GM18505 (cell line): ENCODE measurements at regions not wholly inside any gene's neighbourhood (a gene's known extent, or its start where the extent isn't known, plus 50 kb on each side); places are given as distances from the start of the nearest gene placed in this dataset.
A peak's percentile ranks its signal among the peaks of the same experiment; 100 is the strongest.

ENCODE experiments used
- ATAC-seq: cut with Tn5 transposase; IDR thresholded peaks from one replicate; pipeline ENCODE4 v1.9.1; 2021; ENCODE audit not compliant: unreplicated experiment
- POLR2A ChIP-seq: IDR thresholded peaks from 4 replicates; pipeline ENCODE4 v1.6.1; 2011; ENCODE audit warnings: borderline replicate concordance; ENCODE audit not compliant: insufficient read depth, insufficient read length; ENCODE audit errors: extremely low read depth

DNA sequence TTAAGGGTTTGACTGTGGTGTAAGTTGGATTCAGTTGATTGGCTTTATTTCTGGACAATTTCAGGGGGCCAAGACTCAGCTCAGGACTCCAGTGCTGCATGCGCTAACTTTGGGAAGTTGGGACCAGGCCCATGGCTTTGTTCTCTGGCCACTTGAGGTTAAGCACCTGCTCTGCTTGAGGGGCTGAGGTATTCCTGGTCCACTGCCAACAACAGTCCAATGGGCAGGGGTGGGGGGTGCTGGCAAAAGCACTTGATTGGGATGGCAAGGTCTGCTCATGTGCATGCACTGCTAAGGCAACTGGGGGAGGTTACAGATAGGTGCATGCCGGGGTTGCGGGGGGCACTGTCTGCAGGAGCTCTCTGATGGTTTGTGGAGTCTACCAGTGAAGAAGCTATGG lies 52.6 kb upstream of the ASB17 start:
- no peak for ATAC-seq

GRCh38 chr1:75985827-75986226 lies 53.6 kb upstream of the ASB17 start:
- peak; percentile 92 for ATAC-seq
- TF ChIP-seq POLR2A: no peak

More for the DNA sequence above, 52.6 kb upstream of the ASB17 start:
- no peak for TF ChIP-seq POLR2A

DNA sequence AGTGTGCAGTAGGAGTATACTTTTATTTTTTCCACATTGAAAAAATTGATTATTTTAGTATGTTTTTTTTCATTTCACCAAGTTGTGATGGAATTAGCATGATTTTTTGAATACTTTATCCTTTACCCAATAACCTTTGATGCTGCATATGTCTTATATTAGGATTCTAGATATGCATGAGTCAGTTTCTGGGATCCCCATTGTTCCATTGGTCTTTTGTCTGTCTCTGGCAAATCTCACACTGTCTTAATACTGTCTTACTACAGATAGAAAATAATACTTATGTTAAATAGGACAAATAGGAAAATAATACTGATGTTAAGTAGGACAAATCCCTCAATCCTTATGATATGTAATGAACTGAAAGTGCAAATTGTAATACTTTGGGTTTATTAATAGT lies 54.3 kb upstream of the ASB17 start:
- ATAC-seq: no peak
- no peak for TF ChIP-seq POLR2A

DNA sequence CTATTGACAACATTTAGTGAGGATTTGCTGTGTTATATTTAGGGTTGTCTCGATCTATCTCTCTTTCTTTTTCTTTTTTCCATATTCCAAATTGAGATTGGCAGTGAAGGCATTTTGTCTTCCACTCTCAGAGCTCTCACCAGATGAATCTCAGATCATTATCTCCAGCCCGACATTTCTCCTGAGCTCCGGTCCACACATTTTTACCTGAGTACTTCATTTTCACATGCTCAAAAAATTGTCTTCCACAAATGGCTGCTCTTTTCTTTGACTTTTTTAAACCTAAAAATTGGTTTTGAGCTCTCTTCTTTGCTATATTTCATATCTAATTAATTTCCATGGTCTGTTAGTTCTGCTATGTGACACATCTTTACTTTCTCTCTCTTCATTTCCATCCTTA lies 56.9 kb upstream of the ASB17 start:
- no peak for TF ChIP-seq POLR2A
- ATAC-seq: no peak

- no peak for TF ChIP-seq POLR2A
- no peak for ATAC-seq
Observed at GRCh38 chr1:75990686-75991085, 58.5 kb upstream of the ASB17 start.

GRCh38 chr1:75991497-75992114 lies 59.4 kb upstream of the ASB17 start:
- ATAC-seq: peak; percentile 76

GRCh38 chr1:75992312-75992711 lies 60.1 kb upstream of the ASB17 start:
- no peak for TF ChIP-seq POLR2A
- no peak for ATAC-seq

More at GRCh38 chr1:75991497-75992114, 59.4 kb upstream of the ASB17 start:
- no peak for TF ChIP-seq POLR2A

DNA sequence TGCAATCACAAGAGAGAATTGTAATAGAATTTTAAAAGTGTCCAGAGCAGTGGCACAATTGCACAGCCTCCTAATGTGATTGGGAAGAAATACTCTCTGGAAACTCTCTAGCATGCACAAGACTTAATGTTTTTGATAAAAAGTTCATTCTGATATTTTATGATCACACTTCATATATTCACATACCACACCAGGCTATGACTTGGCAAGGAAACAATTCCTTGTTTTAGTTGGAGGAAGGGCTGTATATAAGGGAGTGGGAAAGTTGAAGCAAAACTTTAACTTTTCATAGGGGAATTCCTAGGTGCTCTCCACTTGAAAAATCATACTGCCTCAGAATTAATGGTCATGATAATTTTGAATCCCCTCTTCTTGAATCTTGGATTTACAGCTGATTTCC lies 61.5 kb upstream of the ASB17 start:
- no peak for ATAC-seq
- TF ChIP-seq POLR2A: no peak

- no peak for TF ChIP-seq POLR2A
- ATAC-seq: no peak
Observed at GRCh38 chr1:75996196-75996595, 64.0 kb upstream of the ASB17 start.

DNA sequence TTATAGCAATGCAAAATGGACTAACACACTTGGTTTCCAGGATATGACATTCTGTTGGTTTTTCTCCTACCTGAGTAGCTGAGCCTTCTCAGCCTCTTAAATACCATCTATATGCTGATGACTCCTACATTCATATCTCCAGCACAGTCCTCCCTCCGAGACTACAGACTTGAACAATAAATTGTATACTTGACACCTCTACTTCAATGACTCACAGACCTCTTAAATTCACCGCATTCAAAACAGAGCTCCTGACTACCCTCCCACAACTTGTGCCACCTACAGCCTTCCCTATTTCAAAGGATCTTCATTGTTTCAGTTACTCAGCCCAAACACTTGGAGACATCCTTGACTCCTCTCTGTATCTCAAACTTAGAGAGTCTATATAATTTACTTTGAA lies 66.8 kb upstream of the ASB17 start:
- ATAC-seq: no peak
- no peak for TF ChIP-seq POLR2A

DNA sequence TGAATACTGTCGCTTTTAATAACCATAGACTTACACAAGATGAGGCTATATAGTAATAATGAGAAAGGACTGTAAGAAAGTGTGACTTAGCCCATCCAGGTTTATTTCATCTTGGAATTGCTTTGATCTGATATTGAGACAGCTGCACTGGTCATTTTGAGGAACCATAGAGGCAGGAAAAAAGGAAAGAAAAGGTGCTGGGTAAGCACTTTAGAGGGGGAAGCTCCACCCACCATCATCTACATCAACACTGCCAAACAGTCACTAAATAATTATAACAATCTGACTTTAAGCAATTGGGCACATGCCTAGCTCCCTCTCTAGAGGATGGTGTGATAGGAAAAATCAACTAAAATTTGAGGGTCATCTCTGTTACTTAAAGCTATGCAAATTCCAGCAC lies 70.6 kb upstream of the ST6GALNAC3 start:
- no peak for ATAC-seq
- no peak for TF ChIP-seq POLR2A

DNA sequence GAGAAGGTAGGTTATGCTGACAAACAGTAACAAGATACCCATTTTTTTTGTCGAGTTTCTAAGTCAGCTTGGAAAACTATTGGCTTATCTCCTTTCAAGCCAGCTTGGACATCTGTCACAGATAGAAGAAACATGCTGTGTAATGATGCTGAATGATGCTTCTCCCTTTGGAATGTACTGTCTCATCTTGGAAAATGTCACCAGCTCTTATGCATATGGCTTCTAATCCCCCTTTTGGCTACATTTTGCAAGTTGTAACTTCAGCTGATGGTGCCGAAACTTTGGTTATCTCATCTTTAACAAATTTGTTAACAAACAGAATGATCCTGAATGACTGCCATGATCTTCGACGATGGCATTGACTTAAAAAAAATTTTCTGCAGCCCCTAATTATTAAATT lies 68.8 kb upstream of the ST6GALNAC3 start:
- no peak for TF ChIP-seq POLR2A
- no peak for ATAC-seq

GRCh38 chr1:76006234-76006633 lies 68.3 kb upstream of the ST6GALNAC3 start:
- no peak for ATAC-seq
- no peak for TF ChIP-seq POLR2A

GRCh38 chr1:76010802-76011201 lies 63.7 kb upstream of the ST6GALNAC3 start:
- no peak for TF ChIP-seq POLR2A

More at GRCh38 chr1:76010802-76011201, 63.7 kb upstream of the ST6GALNAC3 start:
- ATAC-seq: no peak
